CD14-positive monocyte (primary cell): ENCODE measurements at regions not wholly inside any gene's neighbourhood (a gene's known extent, or its start where the extent isn't known, plus 50 kb on each side); places are given as distances from the start of the nearest gene placed in this dataset.

Source experiments
- DNase-seq, 3 donors: peaks; one replicate each; pipeline ENCODE4 v3.0.0-alpha.2; 2011 to 2022
- H2AFZ ChIP-seq: 2 replicates; pipeline ENCODE4 v1.6.0; 2012; ENCODE audit warnings: mild to moderate bottlenecking, low read depth, low read length, inconsistent platforms; ENCODE audit not compliant: insufficient read depth, poor library complexity, severe bottlenecking
- H3K27ac ChIP-seq, 2 donors: 1 replicate in 1 of 2; 2 replicates in 1 of 2; pipeline ENCODE4 v1.5.1; 2012 to 2013; ENCODE audit warnings: low read length in 2 of 2, control low read depth in 1 of 2, inconsistent platforms in 1 of 2, low read depth in 1 of 2, mild to moderate bottlenecking in 1 of 2
- H3K27me3 ChIP-seq, 2 donors: one replicate each; pipeline versions ENCODE4 v1.6.0 to v1.6.1; 2011 to 2013; ENCODE audit warnings: low read length in 2 of 2; ENCODE audit not compliant: control insufficient read depth in 2 of 2, insufficient read depth in 2 of 2
- H3K36me3 ChIP-seq, 2 donors: replicated peaks in 1 of 2; 1 replicate in 1 of 2; 2 replicates in 1 of 2; pipeline versions ENCODE4 v1.5.1 to v1.6.1; 2012 to 2013; ENCODE audit warnings: low read length in 2 of 2, control low read depth in 1 of 2, inconsistent platforms in 1 of 2, mild to moderate bottlenecking in 1 of 2; ENCODE audit not compliant: insufficient read depth in 2 of 2, control insufficient read depth in 1 of 2
- H3K4me1 ChIP-seq, 2 donors: 1 replicate in 1 of 2; 2 replicates in 1 of 2; pipeline versions ENCODE4 v1.5.1 to v1.6.1; 2012 to 2013; ENCODE audit warnings: low read length in 2 of 2, control low read depth in 1 of 2, inconsistent platforms in 1 of 2, mild to moderate bottlenecking in 1 of 2, moderate library complexity in 1 of 2; ENCODE audit not compliant: insufficient read depth in 2 of 2, control insufficient read depth in 1 of 2
- H3K4me2 ChIP-seq: replicated peaks from 2 replicates; pipeline ENCODE3; 2012; ENCODE audit warnings: low read length, moderate library complexity, mild to moderate bottlenecking; ENCODE audit not compliant: poor library complexity, severe bottlenecking; ENCODE audit errors: extremely low read depth
- H3K4me3 ChIP-seq, 3 experiments: fragments of 200-600 bp in 1 of 3; sonication (generic) in 1 of 3; replicated peaks in 1 of 3; 1 replicate in 2 of 3; 2 replicates in 1 of 3; pipeline ENCODE4 v1.5.1; 2011 to 2013; ENCODE audit warnings: low read length in 3 of 3, mild to moderate bottlenecking in 3 of 3, control low read depth in 2 of 3, low read depth in 2 of 3, inconsistent platforms in 1 of 3, moderate library complexity in 1 of 3
- H3K79me2 ChIP-seq: 2 replicates; pipeline ENCODE4 v1.6.0; 2012; ENCODE audit warnings: mild to moderate bottlenecking, control low read depth, inconsistent platforms, low read length, moderate library complexity; ENCODE audit not compliant: insufficient read depth
- H3K9ac ChIP-seq: 2 replicates; pipeline ENCODE4 v1.6.0; 2017; ENCODE audit warnings: low read length, mild to moderate bottlenecking; ENCODE audit not compliant: insufficient read depth, poor library complexity, severe bottlenecking
- H3K9me3 ChIP-seq, 2 donors: replicated peaks in 1 of 2; 1 replicate in 1 of 2; 2 replicates in 1 of 2; pipeline versions ENCODE4 v1.5.1 to v1.6.1; 2012 to 2013; ENCODE audit warnings: low read length in 2 of 2, control low read depth in 1 of 2; ENCODE audit not compliant: control insufficient read depth in 1 of 2, insufficient read depth in 1 of 2
- H4K20me1 ChIP-seq: 2 replicates; pipeline ENCODE4 v1.6.0; 2012; ENCODE audit warnings: mild to moderate bottlenecking, low read length, control low read depth, moderate library complexity; ENCODE audit not compliant: insufficient read depth
- H3K27ac Mint-ChIP-seq, 7 donors: one replicate each; pipeline ENCODE4 v1.8.0; 2020; ENCODE audit warnings: mild to moderate bottlenecking in 7 of 7, mixed read lengths in 7 of 7, moderate library complexity in 6 of 7, inconsistent platforms in 2 of 7
- H3K27me3 Mint-ChIP-seq, 3 donors: one replicate each; pipeline ENCODE4 v1.8.0; 2021 to 2022; ENCODE audit warnings: low read depth in 3 of 3, mild to moderate bottlenecking in 3 of 3, mixed read lengths in 3 of 3, moderate library complexity in 3 of 3, inconsistent platforms in 1 of 3
- H3K36me3 Mint-ChIP-seq, 2 donors: one replicate each; pipeline ENCODE4 v1.8.0; 2020; ENCODE audit warnings: mixed read lengths in 2 of 2, inconsistent platforms in 1 of 2, mild to moderate bottlenecking in 1 of 2
- H3K4me1 Mint-ChIP-seq: one replicate; pipeline ENCODE4 v1.8.0; 2020; ENCODE audit warnings: mild to moderate bottlenecking, mixed read lengths
- H3K4me3 Mint-ChIP-seq, 2 donors: one replicate each; pipeline ENCODE4 v1.8.0; 2020; ENCODE audit warnings: mild to moderate bottlenecking in 2 of 2, mixed read lengths in 2 of 2, moderate library complexity in 1 of 2
- H3K9me3 Mint-ChIP-seq, 7 donors: one replicate each; pipeline ENCODE4 v1.8.0; 2020 to 2022; ENCODE audit warnings: mixed read lengths in 7 of 7, mild to moderate bottlenecking in 6 of 7, moderate library complexity in 6 of 7, inconsistent platforms in 2 of 7
- CTCF ChIP-seq: fragments of 200-600 bp; IDR thresholded peaks from one replicate; pipeline ENCODE4 v1.8.0; 2022; ENCODE audit warnings: antibody characterized with exemption, mild to moderate bottlenecking
- WGBS: methylation state at CpG from one replicate; pipeline ENCODE4 v1.1.5; 2013; ENCODE audit warnings: missing lambda C conversion rate; ENCODE audit not compliant: insufficient coverage; 5-methylcytosine and 5-hydroxymethylcytosine counted together
- intact Hi-C, 2 donors: fragments of 100-400 bp; cut with micrococcal nuclease; formaldehyde crosslinking; loops; one replicate each; pipeline versions ENCODE4 v1.15.0 to v1.15.1; 2023

GRCh38 chr6:3525915-3526314 lies 69.1 kb upstream of the SLC22A23 start:
- H3K27ac Mint-ChIP-seq, result no peak overlapping the region

GRCh38 chr6:3524456-3524855 lies 67.6 kb upstream of the SLC22A23 start:
- H3K79me2 ChIP-seq, result no peaks in the 10 kb centered on the region
- H3K4me2 ChIP-seq, result no peak overlapping the region
- no peaks in the 10 kb centered on the region for H3K36me3 ChIP-seq
- no peak for DNase-seq
- H2AFZ ChIP-seq, result no peak overlapping the region
- no peaks in the 10 kb centered on the region for H3K27me3 ChIP-seq
- H3K27ac ChIP-seq, result no peak overlapping the region
- no peaks in the 10 kb centered on the region for H3K4me1 ChIP-seq
- Mint-ChIP-seq H3K4me3 (no peak overlapping the region), H3K36me3 (no peaks in the 10 kb centered on the region), H3K27ac (no peak overlapping the region), H3K9me3 (peaks cover 0 to 8% (median 1%) of the 10 kb centered on the region in 7 donors), H3K4me1 (no peaks in the 10 kb centered on the region), H3K27me3 (peaks cover 2 to 6% (median 6%) of the 10 kb centered on the region in 3 donors)
- no peaks in the 10 kb centered on the region for H4K20me1 ChIP-seq
- no peak overlapping the region for H3K4me3 ChIP-seq
- no peaks in the 10 kb centered on the region for H3K9me3 ChIP-seq
- TF ChIP-seq CTCF, result no peak
- H3K9ac ChIP-seq, result no peak overlapping the region
- no CpG with 5 or more reads among the region's 2 CpGs for WGBS
- intact Hi-C loops, result no loop called here

More at GRCh38 chr6:3525915-3526314, 69.1 kb upstream of the SLC22A23 start:
- no peaks in the 10 kb centered on the region for H3K9me3 ChIP-seq
- H3K36me3 ChIP-seq, result no peaks in the 10 kb centered on the region
- 87% methylated on average over 6 of the region's 6 CpGs for WGBS
- H3K27me3 Mint-ChIP-seq, result peaks cover 0 to 10% (median 8%) of the 10 kb centered on the region in 3 donors
- H4K20me1 ChIP-seq, result no peaks in the 10 kb centered on the region
- no peaks in the 10 kb centered on the region for H3K4me1 ChIP-seq
- H3K27ac ChIP-seq, result no peak overlapping the region
- no peak overlapping the region for H3K9ac ChIP-seq
- H3K9me3 Mint-ChIP-seq, result peaks cover 0 to 5% (median 1%) of the 10 kb centered on the region in 7 donors
- intact Hi-C loops, result no loop called here
- no peaks in the 10 kb centered on the region for H3K4me1 Mint-ChIP-seq
- H3K4me3 ChIP-seq, result no peak overlapping the region
- H2AFZ ChIP-seq, result no peak overlapping the region
- H3K79me2 ChIP-seq, result no peaks in the 10 kb centered on the region
- no peaks in the 10 kb centered on the region for H3K27me3 ChIP-seq
- DNase-seq, result no peak
- H3K4me3 Mint-ChIP-seq, result no peak overlapping the region
- H3K36me3 Mint-ChIP-seq, result no peaks in the 10 kb centered on the region
- H3K4me2 ChIP-seq, result no peak overlapping the region
- TF ChIP-seq CTCF, result no peak
